Hepatocyte (in vitro differentiated cells): ENCODE measurements at regions not wholly inside any gene's neighbourhood (a gene's known extent, or its start where the extent isn't known, plus 50 kb on each side); places are given as distances from the start of the nearest gene placed in this dataset.

Experiments used
- DNase-seq: peaks from one replicate; pipeline ENCODE4 v3.0.0-alpha.2; 2016; ENCODE audit warnings: low spot score
- H2AFZ ChIP-seq: fragments of 200-600 bp; sonication (generic); 2 replicates; pipeline ENCODE4 v1.6.0; 2016; ENCODE audit warnings: antibody characterized with exemption, mild to moderate bottlenecking
- H3K27ac ChIP-seq: fragments of 200-600 bp; sonication (generic); 2 replicates; pipeline ENCODE4 v1.5.1; 2016; ENCODE audit warnings: mild to moderate bottlenecking
- H3K27me3 ChIP-seq: fragments of 200-600 bp; sonication (generic); 2 replicates; pipeline ENCODE4 v1.6.1; 2016
- H3K36me3 ChIP-seq: fragments of 200-600 bp; sonication (generic); replicated peaks from 2 replicates; pipeline ENCODE4 v1.5.1; 2016; ENCODE audit warnings: low read depth; ENCODE audit not compliant: insufficient read depth
- H3K4me1 ChIP-seq: fragments of 200-600 bp; sonication (generic); 2 replicates; pipeline ENCODE4 v1.5.1; 2016; ENCODE audit warnings: mild to moderate bottlenecking, moderate library complexity; ENCODE audit not compliant: insufficient read depth
- H3K4me2 ChIP-seq: fragments of 200-600 bp; sonication (generic); 2 replicates; pipeline ENCODE4 v1.6.0; 2016
- H3K4me3 ChIP-seq: fragments of 200-600 bp; sonication (generic); 2 replicates; pipeline ENCODE4 v1.5.1; 2016; ENCODE audit warnings: mild to moderate bottlenecking
- H3K79me2 ChIP-seq: fragments of 200-600 bp; sonication (generic); 2 replicates; pipeline ENCODE4 v1.6.0; 2017; ENCODE audit warnings: mild to moderate bottlenecking
- H3K9me2 ChIP-seq: fragments of 200-600 bp; sonication (generic); replicated peaks from 2 replicates; pipeline ENCODE4 v1.6.0; 2017; ENCODE audit warnings: mild to moderate bottlenecking; ENCODE audit not compliant: insufficient read depth
- H3K9me3 ChIP-seq: fragments of 200-600 bp; sonication (generic); 2 replicates; pipeline ENCODE4 v1.5.1; 2016; ENCODE audit warnings: low read depth, mild to moderate bottlenecking
- H4K20me1 ChIP-seq: fragments of 200-600 bp; sonication (generic); 2 replicates; pipeline ENCODE4 v1.6.0; 2016; ENCODE audit warnings: mild to moderate bottlenecking; ENCODE audit not compliant: insufficient read depth, poor library complexity, severe bottlenecking
- EZH2 ChIP-seq: fragments of 200-600 bp; sonication (generic); IDR thresholded peaks from 2 replicates; pipeline ENCODE4 v1.6.1; 2016; ENCODE audit warnings: antibody characterized with exemption, mild to moderate bottlenecking, borderline replicate concordance
- EZH2phosphoT487 ChIP-seq: fragments of 200-600 bp; sonication (generic); IDR thresholded peaks from one replicate; pipeline ENCODE4 v1.6.1; 2018; ENCODE audit warnings: antibody characterized with exemption, mild to moderate bottlenecking, low read depth, moderate library complexity; ENCODE audit not compliant: unreplicated experiment, severe bottlenecking
- WGBS: methylation state at CpG from one replicate; pipeline ENCODE4 v1.1.6; 2016; ENCODE audit warnings: low lambda C conversion rate; ENCODE audit errors: missing lambda C conversion rate; 5-methylcytosine and 5-hydroxymethylcytosine counted together
- TF ChIP-seq, protein P1 (sequence below): fragments of 200-600 bp; sonication (generic); IDR thresholded peaks from 2 replicates; pipeline ENCODE4 v1.5.1; 2016; ENCODE audit warnings: antibody characterized with exemption, mild to moderate bottlenecking; ENCODE audit not compliant: poor library complexity

DNA sequence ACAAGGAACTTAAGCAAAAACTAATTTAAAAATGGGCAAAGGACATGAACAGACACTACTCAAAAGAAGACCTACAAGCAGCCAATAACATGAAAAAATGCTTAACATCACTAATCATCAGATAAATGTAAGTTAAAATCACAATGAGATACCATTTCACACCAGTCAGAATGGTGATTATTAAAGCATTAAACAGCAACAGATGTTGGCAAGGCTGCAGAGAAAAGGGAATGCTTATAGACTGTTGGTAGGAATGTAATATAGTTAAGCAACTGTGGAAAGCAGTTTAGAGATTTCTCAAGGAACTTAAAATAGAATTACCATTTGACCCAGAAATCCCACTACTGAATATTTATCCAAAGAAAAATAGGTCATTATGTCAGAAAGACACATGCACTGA lies 482.2 kb downstream of the SQOR start:
- DNase-seq: no peak
- H3K4me2 ChIP-seq: no peak overlapping the region
- H3K27me3 ChIP-seq: no peaks in the 10 kb centered on the region
- H4K20me1 ChIP-seq: no peaks in the 10 kb centered on the region
- H3K9me3 ChIP-seq: no peaks in the 10 kb centered on the region
- TF ChIP-seq EZH2 (no peak), EZH2phosphoT487 (no peak)
- TF ChIP-seq, protein P1, sequence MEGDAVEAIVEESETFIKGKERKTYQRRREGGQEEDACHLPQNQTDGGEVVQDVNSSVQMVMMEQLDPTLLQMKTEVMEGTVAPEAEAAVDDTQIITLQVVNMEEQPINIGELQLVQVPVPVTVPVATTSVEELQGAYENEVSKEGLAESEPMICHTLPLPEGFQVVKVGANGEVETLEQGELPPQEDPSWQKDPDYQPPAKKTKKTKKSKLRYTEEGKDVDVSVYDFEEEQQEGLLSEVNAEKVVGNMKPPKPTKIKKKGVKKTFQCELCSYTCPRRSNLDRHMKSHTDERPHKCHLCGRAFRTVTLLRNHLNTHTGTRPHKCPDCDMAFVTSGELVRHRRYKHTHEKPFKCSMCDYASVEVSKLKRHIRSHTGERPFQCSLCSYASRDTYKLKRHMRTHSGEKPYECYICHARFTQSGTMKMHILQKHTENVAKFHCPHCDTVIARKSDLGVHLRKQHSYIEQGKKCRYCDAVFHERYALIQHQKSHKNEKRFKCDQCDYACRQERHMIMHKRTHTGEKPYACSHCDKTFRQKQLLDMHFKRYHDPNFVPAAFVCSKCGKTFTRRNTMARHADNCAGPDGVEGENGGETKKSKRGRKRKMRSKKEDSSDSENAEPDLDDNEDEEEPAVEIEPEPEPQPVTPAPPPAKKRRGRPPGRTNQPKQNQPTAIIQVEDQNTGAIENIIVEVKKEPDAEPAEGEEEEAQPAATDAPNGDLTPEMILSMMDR: no peak
- no peaks in the 10 kb centered on the region for H3K79me2 ChIP-seq
- no peak overlapping the region for H3K4me3 ChIP-seq
- no peaks in the 10 kb centered on the region for H3K4me1 ChIP-seq
- H3K9me2 ChIP-seq: no peaks in the 10 kb centered on the region
- H3K27ac ChIP-seq: no peak overlapping the region
- no peaks in the 10 kb centered on the region for H3K36me3 ChIP-seq
- H2AFZ ChIP-seq: no peak overlapping the region

DNA sequence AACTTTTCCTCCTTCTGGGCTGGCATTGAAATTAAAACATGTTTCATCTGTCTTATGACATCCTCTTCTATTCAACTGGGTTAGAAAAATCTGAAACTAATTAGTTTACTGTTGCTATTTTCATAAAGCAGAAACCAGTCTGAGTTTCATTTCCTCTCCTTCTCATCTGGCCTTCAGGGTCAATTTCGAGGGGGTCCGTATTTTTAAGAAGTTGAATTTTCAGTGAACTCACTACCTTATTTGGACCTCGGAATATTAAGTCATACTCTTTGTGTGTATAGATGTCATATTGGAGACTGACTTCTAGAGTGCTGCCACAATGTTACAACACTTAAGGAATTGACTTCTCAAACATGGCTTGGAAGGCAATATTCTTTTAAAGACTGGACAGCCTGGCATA lies 485.9 kb downstream of the SQOR start:
- Histone ChIP-seq H3K27ac (no peak overlapping the region), H3K4me1 (no peaks in the 10 kb centered on the region), H3K36me3 (no peaks in the 10 kb centered on the region), H3K9me2 (no peaks in the 10 kb centered on the region), H4K20me1 (no peaks in the 10 kb centered on the region), H3K4me2 (no peak overlapping the region), H3K79me2 (no peaks in the 10 kb centered on the region), H3K9me3 (peaks cover 13% of the 10 kb centered on the region), H3K27me3 (no peaks in the 10 kb centered on the region), H3K4me3 (no peak overlapping the region), H2AFZ (no peak overlapping the region)
- TF ChIP-seq, protein P1: no peak
- no peak for TF ChIP-seq EZH2phosphoT487
- TF ChIP-seq EZH2: no peak
- DNase-seq: no peak
- WGBS: 90% methylated on average over 3 of the region's 3 CpGs

DNA sequence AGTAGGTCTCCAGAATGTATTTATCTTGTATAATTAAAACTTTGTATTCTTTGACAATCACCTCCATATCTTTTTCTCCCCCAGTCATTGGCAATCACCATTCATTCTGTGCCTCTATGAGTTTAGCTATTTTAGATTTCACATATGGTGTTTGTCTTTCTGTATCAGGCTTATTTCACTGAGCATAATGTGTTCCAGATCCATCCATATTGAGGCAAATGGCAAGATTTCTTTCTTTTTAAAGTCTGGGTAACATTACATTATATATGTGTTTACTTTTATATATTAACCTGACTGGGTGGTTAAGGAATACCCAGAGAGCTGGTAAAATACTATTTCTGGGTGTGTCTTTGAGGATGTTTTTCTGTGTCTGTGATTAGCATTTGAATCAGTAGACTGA lies 486.6 kb downstream of the SQOR start:
- no peaks in the 10 kb centered on the region for H3K36me3 ChIP-seq
- peaks cover 13% of the 10 kb centered on the region for H3K9me3 ChIP-seq
- no peak overlapping the region for H3K27ac ChIP-seq
- H4K20me1 ChIP-seq: no peaks in the 10 kb centered on the region
- H2AFZ ChIP-seq: no peak overlapping the region
- H3K4me3 ChIP-seq: no peak overlapping the region
- H3K9me2 ChIP-seq: no peaks in the 10 kb centered on the region
- no peak overlapping the region for H3K4me2 ChIP-seq
- no peaks in the 10 kb centered on the region for H3K4me1 ChIP-seq
- TF ChIP-seq EZH2phosphoT487 (no peak), EZH2 (no peak)
- TF ChIP-seq, protein P1: no peak
- H3K79me2 ChIP-seq: no peaks in the 10 kb centered on the region
- H3K27me3 ChIP-seq: no peaks in the 10 kb centered on the region
- no peak for DNase-seq

DNA sequence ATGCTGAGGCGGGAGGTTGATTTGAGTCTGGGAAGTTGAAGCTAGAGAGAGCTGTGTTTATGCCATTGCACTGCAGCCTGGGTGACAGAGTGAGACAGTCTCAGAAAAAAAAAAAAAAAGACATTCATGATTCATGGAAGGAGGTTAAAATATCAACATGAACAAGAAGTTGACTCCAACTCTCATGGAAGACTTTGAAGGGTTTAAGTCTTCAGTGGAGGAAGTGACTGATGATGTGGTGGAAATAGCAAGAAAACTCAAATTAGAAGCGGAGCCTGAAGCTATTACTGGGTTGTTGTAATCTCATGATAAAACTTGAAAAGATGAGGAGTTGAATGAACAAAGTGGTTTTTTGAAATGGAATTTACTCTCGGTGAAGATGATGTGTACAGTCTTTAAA lies 491.8 kb downstream of the SQOR start:
- Histone ChIP-seq H3K27me3 (no peaks in the 10 kb centered on the region), H4K20me1 (no peaks in the 10 kb centered on the region), H3K4me2 (no peak overlapping the region), H2AFZ (no peak overlapping the region), H3K79me2 (no peaks in the 10 kb centered on the region), H3K9me2 (no peaks in the 10 kb centered on the region), H3K9me3 (peaks cover 13% of the 10 kb centered on the region), H3K4me3 (no peak overlapping the region), H3K36me3 (no peaks in the 10 kb centered on the region), H3K27ac (no peak overlapping the region), H3K4me1 (no peaks in the 10 kb centered on the region)
- TF ChIP-seq EZH2 (no peak), EZH2phosphoT487 (no peak)
- TF ChIP-seq, protein P1: no peak
- WGBS: 93% methylated on average over 3 of the region's 3 CpGs
- DNase-seq: no peak
